ENCODE measurements at regions not wholly inside any gene's neighbourhood (a gene's known extent, or its start where the extent isn't known, plus 50 kb on each side); places are given as distances from the start of the nearest gene placed in this dataset.

DNA sequence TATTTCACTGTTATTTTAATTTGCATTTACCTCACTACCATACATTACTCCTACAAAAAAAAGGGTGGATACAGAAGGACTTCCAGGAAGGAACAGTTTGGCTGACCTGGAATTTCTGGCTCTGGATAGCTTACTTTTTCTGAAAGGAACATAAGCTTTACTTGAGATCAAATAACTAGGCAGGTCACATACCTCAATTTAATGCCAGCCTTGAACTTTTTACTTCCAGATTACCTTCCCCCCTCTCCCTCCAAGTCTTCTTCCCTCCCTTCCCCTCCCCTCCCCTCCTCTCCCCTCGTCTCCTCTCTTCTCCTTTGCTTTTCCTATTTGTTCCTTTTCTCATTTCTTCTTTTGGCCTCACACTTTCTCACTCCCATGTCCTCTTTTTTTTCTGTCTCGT lies 659.2 kb upstream of the AADAT start:
- TF ChIP-seq, protein P1, sequence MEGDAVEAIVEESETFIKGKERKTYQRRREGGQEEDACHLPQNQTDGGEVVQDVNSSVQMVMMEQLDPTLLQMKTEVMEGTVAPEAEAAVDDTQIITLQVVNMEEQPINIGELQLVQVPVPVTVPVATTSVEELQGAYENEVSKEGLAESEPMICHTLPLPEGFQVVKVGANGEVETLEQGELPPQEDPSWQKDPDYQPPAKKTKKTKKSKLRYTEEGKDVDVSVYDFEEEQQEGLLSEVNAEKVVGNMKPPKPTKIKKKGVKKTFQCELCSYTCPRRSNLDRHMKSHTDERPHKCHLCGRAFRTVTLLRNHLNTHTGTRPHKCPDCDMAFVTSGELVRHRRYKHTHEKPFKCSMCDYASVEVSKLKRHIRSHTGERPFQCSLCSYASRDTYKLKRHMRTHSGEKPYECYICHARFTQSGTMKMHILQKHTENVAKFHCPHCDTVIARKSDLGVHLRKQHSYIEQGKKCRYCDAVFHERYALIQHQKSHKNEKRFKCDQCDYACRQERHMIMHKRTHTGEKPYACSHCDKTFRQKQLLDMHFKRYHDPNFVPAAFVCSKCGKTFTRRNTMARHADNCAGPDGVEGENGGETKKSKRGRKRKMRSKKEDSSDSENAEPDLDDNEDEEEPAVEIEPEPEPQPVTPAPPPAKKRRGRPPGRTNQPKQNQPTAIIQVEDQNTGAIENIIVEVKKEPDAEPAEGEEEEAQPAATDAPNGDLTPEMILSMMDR (conservative IDR thresholded peaks at IDR 0.05 in 1 of 2, IDR thresholded peaks at IDR 0.05 in 1 of 2; ENCODE audit: extremely low read depth in 1 of 2, insufficient read depth in 1 of 2, low read depth in 1 of 2, low read length in 2 of 2): no peak
- no peak for TF ChIP-seq EZH2 (IDR thresholded peaks at IDR 0.05; ENCODE audit: borderline replicate concordance, low read length)

Measured in mammary epithelial cell (primary cell).